ENCODE measurements at regions not wholly inside any gene's neighbourhood (a gene's known extent, or its start where the extent isn't known, plus 50 kb on each side); places are given as distances from the start of the nearest gene placed in this dataset.

DNA sequence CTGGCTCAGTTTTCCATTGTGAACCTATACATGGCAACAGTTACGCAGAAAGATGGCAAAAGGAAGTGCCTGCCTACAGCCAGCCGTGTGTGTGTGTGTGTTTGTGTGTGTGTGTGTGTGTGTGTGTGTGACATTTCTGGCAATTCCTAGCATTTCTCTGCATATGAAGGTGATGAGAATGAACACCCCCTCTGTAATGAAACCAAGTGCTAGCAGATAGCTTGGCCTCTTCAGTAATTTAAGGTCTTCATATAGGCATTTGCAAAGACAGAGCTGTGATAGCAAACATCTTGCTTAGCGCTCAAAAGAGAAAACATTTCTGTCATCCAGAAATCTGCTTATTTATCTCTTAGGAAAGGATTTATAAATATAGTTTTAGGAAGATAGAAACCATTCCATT is 389.1 kb downstream of the AACS start:
- no peak for DNase-seq (ENCODE audit: low read depth)
- TF ChIP-seq, protein P1, sequence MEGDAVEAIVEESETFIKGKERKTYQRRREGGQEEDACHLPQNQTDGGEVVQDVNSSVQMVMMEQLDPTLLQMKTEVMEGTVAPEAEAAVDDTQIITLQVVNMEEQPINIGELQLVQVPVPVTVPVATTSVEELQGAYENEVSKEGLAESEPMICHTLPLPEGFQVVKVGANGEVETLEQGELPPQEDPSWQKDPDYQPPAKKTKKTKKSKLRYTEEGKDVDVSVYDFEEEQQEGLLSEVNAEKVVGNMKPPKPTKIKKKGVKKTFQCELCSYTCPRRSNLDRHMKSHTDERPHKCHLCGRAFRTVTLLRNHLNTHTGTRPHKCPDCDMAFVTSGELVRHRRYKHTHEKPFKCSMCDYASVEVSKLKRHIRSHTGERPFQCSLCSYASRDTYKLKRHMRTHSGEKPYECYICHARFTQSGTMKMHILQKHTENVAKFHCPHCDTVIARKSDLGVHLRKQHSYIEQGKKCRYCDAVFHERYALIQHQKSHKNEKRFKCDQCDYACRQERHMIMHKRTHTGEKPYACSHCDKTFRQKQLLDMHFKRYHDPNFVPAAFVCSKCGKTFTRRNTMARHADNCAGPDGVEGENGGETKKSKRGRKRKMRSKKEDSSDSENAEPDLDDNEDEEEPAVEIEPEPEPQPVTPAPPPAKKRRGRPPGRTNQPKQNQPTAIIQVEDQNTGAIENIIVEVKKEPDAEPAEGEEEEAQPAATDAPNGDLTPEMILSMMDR (IDR thresholded peaks at IDR 0.05; ENCODE audit: insufficient read depth, low read depth, low read length) = no peak
- no peak overlapping the region for H3K4me3 ChIP-seq (ENCODE audit: low read depth, low read length)

DNA sequence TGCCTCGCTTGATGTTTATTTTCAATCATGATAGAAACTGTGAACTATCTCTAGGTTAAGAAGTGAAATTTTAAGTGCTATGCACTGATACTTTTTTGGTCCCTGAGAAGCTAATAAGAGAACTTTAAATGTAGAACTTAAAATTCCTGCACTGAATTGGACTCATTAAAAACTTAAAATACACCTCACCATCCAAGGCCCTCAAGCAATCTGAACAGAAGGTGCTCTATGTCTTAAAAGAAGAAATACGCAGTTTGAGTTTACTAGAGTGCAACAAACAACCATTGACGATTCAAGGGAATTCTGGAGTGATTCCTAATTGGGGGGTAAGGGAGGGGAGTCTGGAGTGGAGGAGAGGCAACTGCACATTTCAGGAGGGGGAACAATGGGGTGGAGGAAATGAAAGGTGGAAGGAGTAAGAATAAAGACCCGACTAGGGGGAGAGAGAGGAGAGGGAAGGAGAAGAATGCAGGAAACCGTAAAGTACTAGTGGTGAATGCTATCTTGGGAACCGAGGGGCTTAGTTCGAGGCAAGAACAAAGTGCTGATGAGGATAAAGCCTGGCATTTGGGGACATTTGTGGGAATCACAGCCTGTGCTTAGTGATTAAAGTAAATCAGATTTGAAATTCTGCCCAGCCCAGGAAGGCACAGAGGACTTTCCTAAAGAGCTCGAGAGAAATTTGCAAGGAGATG is 389.7 kb downstream of the AACS start:
- DNase-seq (ENCODE audit: low read depth) = no peak
- TF ChIP-seq, protein P1 (IDR thresholded peaks at IDR 0.05; ENCODE audit: insufficient read depth, low read depth, low read length) = no peak
- H3K4me3 ChIP-seq (ENCODE audit: low read depth, low read length) = no peak overlapping the region

DNA sequence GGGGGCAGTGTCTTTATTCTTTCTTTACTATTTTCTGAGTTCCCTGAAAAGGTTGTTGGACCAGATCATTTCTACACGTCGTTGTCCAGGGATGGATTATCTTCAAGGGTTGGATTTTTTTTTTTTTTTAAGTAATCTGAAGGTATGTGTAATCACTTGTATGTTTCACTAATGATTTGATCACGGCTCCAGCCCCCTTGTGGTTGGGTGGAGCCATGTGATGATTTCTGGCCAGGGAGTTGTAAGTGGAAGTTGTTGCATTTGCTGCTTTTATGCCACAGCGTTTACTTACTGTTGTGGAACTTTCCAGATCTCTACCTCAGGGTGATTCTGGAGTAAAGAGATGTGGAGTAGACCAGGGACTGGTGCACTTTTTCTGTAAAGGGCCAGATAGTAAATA is 390.3 kb downstream of the AACS start:
- TF ChIP-seq, protein P1 (IDR thresholded peaks at IDR 0.05; ENCODE audit: insufficient read depth, low read depth, low read length) = no peak
- DNase-seq (ENCODE audit: low read depth) = no peak
- H3K4me3 ChIP-seq (ENCODE audit: low read depth, low read length) = no peak overlapping the region

DNA sequence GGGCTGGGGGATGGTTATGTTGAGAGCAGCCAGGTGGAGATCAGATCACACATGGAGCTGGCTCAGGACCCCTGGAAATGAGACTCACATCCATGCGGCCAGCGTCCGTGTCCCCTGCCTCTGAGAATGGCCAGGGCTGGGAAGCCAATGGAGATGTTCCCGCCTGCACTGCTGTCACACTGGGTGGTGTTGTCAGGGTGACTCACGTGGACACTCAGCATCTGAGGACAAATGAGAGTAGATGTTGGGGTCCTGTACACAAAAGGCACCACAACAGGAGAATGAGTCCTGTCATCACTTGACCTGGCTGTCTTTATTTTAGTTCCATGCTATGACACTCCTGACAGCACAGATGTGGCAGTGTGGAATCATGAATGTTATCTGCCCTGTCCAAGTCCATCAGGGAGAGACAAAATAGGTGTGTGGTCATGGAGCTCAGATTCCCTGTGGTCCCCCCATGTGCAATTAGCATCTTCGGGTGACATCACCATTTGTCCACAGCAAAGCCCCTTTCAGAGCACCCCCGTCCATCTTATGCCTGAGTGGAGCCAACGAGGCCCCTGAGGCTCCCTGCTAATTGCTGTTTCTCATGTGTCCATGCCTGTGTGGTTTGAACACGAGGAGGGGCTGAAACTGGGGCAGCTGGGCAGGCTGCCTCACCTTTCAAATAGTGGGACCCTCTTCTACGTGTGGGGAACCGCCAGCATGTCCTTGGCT is 393.5 kb downstream of the AACS start:
- TF ChIP-seq, protein P1 (IDR thresholded peaks at IDR 0.05; ENCODE audit: insufficient read depth, low read depth, low read length) = no peak
- no peak overlapping the region for H3K4me3 ChIP-seq (ENCODE audit: low read depth, low read length)
- no peak for DNase-seq (ENCODE audit: low read depth)

DNA sequence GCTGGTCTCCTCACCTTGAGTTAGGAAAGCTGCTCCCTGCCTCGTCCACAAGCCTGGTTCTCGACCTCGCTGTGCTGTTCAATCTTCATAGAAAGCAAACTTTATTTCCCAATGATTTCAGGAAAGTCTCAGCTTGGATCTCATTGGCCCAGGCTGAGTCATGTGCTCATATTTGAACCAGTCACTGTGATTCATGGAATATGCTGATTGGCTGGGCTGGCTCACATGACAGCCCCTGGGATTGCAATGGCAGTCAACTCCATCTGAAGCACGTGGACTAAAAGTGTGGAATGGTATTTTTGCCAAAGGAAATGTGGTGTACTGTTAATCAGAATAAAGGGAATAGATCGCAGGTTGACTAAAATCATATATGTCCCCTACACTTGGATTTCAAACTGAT is 396.6 kb downstream of the AACS start:
- DNase-seq (ENCODE audit: low read depth) = no peak

DNA sequence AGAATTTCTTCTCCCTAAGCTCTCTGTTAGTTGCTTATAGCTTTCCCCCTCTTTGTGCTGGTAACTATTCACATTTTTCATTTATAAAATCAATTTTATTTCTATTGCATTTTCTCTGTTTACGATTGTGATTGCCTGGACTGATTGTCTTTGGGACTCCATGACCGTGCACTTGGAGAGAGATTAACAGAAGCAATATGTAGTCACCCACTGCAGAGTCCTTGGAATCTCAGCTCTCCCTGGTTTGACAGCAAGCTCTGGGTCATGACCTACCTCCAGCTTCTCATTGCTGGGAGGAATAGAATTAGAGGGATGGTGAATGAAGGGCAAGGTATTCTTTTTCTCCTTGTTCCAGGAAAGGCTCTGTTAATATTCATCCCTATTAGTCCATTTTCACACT is 398.2 kb downstream of the AACS start:
- TF ChIP-seq, protein P1 (IDR thresholded peaks at IDR 0.05; ENCODE audit: insufficient read depth, low read depth, low read length) = no peak
- DNase-seq (ENCODE audit: low read depth) = no peak
- no peak overlapping the region for H3K4me3 ChIP-seq (ENCODE audit: low read depth, low read length)

More for the DNA sequence above, 396.6 kb downstream of the AACS start:
- TF ChIP-seq, protein P1 (IDR thresholded peaks at IDR 0.05; ENCODE audit: insufficient read depth, low read depth, low read length) = no peak
- no peak overlapping the region for H3K4me3 ChIP-seq (ENCODE audit: low read depth, low read length)
